Activated naive CD8-positive, alpha-beta T cell treated with anti-CD3 and anti-CD28 coated beads, Interleukin-2, amount 10 ng/mL, durations not matched to agents 7 days and 5 days (primary cell): ENCODE measurements at regions not wholly inside any gene's neighbourhood (a gene's known extent, or its start where the extent isn't known, plus 50 kb on each side); places are given as distances from the start of the nearest gene placed in this dataset.

Experiments
- ATAC-seq: fragments of 150-1000 bp; cut with Tn5 transposase; one replicate; pipeline ENCODE4 v1.10.0; 2021; ENCODE audit warnings: low read depth, moderate library complexity
- POLR2A ChIA-PET: fragments of 350-600 bp; sonication (Branson Sonifier 250); formaldehyde crosslinking; loops from one replicate; lab custom pipeline; 2021; ENCODE audit warnings: antibody characterized with exemption; lab: Charles Lee
- DNase-seq: peaks from one replicate; pipeline ENCODE4 v3.0.0; 2021
- H3K27ac Mint-ChIP-seq: one replicate; pipeline ENCODE4 v1.8.0; 2022; ENCODE audit warnings: mild to moderate bottlenecking, mixed read lengths
- H3K27me3 Mint-ChIP-seq: one replicate; pipeline ENCODE4 v1.8.0; 2022; ENCODE audit warnings: mild to moderate bottlenecking, moderate library complexity, mixed read lengths
- H3K36me3 Mint-ChIP-seq: one replicate; pipeline ENCODE4 v1.8.0; 2021; ENCODE audit warnings: mild to moderate bottlenecking, mixed read lengths
- H3K4me1 Mint-ChIP-seq: one replicate; pipeline ENCODE4 v1.8.0; 2021; ENCODE audit warnings: mixed read lengths
- H3K4me3 Mint-ChIP-seq: one replicate; pipeline ENCODE4 v1.8.0; 2022; ENCODE audit warnings: mild to moderate bottlenecking, moderate library complexity, mixed read lengths
- H3K9me3 Mint-ChIP-seq: one replicate; pipeline ENCODE4 v1.8.0; 2021; ENCODE audit warnings: mixed read lengths

DNA sequence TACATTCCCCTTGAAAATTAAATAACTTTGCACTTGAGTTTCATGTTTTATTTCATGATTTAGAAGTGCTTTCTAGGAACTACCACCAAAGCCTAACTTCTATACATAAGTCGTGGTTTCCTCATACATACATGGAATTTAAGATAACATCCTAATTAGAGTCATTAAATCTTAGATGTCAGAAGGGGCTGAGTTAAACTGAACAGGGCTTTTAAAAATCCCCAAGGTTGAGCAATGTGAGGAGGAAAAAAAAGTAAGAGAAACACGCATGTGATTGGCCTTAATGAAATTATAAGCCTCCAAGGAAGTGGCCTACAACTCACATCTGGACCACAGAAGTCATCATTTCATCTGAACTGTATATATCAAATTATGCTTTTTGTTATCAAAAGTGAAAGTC, 303.1 kb upstream of the SEMA6D start:
- POLR2A ChIA-PET, result no interaction called here

DNA sequence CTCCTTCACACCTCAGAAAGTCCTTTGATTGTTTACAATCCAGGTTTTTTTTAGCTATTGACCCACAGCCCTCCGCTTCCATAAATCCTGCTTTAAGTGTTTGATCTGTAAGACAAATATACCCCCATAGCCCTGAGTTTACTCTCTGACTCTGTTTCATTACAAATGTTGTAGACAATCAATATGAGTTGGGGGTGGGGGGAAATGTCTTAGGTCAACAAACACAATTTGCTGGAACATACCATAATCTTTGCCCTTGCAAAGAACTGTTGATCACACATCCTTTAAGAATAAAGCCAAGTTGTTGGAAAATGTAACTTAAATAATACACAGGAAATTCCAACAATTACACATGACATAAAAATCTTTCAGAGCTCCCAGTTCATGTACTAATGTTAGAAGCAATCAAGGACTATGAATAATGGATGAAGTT, 301.8 kb upstream of the SEMA6D start:
- no peak for ATAC-seq
- H3K4me3 Mint-ChIP-seq, result no peak overlapping the region
- POLR2A ChIA-PET, result no interaction called here
- no peaks in the 10 kb centered on the region for H3K36me3 Mint-ChIP-seq
- no peaks in the 10 kb centered on the region for H3K9me3 Mint-ChIP-seq
- H3K27me3 Mint-ChIP-seq, result no peaks in the 10 kb centered on the region
- no peak overlapping the region for H3K27ac Mint-ChIP-seq
- DNase-seq, result no peak
- H3K4me1 Mint-ChIP-seq, result no peaks in the 10 kb centered on the region

More for the DNA sequence above, 303.1 kb upstream of the SEMA6D start:
- H3K27ac Mint-ChIP-seq, result no peak overlapping the region
- no peaks in the 10 kb centered on the region for H3K36me3 Mint-ChIP-seq
- ATAC-seq (no peak), DNase-seq (no peak)
- H3K4me1 Mint-ChIP-seq, result no peaks in the 10 kb centered on the region
- H3K4me3 Mint-ChIP-seq, result no peak overlapping the region
- H3K9me3 Mint-ChIP-seq, result peaks cover 2% of the 10 kb centered on the region
- no peaks in the 10 kb centered on the region for H3K27me3 Mint-ChIP-seq

GRCh38 chr15:47422881-47423665, 294.2 kb upstream of the SEMA6D start:
- Mint-ChIP-seq H3K4me3 (no peak overlapping the region), H3K4me1 (no peaks in the 10 kb centered on the region), H3K36me3 (no peaks in the 10 kb centered on the region), H3K9me3 (no peaks in the 10 kb centered on the region), H3K27me3 (peaks cover 2% of the 10 kb centered on the region), H3K27ac (no peak overlapping the region)
- POLR2A ChIA-PET, result no interaction called here
- DNase-seq (no peak), ATAC-seq (no peak)

- DNase-seq, result no peak
- H3K9me3 Mint-ChIP-seq, result no peaks in the 10 kb centered on the region
- ATAC-seq, result no peak
- POLR2A ChIA-PET, result no interaction called here
- H3K27ac Mint-ChIP-seq, result no peak overlapping the region
- H3K4me3 Mint-ChIP-seq, result no peak overlapping the region
- no peaks in the 10 kb centered on the region for H3K4me1 Mint-ChIP-seq
- peaks cover 2% of the 10 kb centered on the region for H3K27me3 Mint-ChIP-seq
- no peaks in the 10 kb centered on the region for H3K36me3 Mint-ChIP-seq
Observed at GRCh38 chr15:47427463-47427862, 289.8 kb upstream of the SEMA6D start.

GRCh38 chr15:47429376-47429775, 287.9 kb upstream of the SEMA6D start:
- POLR2A ChIA-PET, result no interaction called here
- H3K4me3 Mint-ChIP-seq, result no peak overlapping the region
- H3K27ac Mint-ChIP-seq, result no peak overlapping the region
- no peak for ATAC-seq
- H3K9me3 Mint-ChIP-seq, result no peaks in the 10 kb centered on the region
- no peaks in the 10 kb centered on the region for H3K4me1 Mint-ChIP-seq
- H3K36me3 Mint-ChIP-seq, result no peaks in the 10 kb centered on the region
- H3K27me3 Mint-ChIP-seq, result peaks cover 2% of the 10 kb centered on the region
- DNase-seq, result no peak

DNA sequence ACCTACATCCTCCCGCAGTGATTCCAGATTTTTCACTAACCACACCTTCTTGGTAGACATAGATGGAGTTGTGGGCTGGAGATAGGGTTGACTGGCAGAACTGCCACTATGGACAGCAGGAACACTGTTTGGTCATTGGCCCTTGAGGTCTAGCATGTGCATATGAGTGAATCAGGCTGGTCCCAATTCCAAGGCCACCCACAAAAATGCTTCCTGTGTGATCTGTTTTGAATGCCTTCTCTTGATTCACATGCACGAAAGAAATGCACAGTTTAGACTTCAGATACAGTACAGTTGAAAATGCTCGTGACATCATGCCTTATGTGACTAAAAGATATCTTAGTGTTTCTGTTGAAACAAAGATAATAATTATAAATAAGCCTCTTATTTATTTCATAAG, 285.8 kb upstream of the SEMA6D start:
- POLR2A ChIA-PET, result no interaction called here
- ATAC-seq (no peak), DNase-seq (no peak)
- no peaks in the 10 kb centered on the region for H3K9me3 Mint-ChIP-seq
- no peak overlapping the region for H3K27ac Mint-ChIP-seq
- H3K36me3 Mint-ChIP-seq, result no peaks in the 10 kb centered on the region
- no peaks in the 10 kb centered on the region for H3K27me3 Mint-ChIP-seq
- H3K4me3 Mint-ChIP-seq, result no peak overlapping the region
- H3K4me1 Mint-ChIP-seq, result no peaks in the 10 kb centered on the region

- no peak overlapping the region for H3K27ac Mint-ChIP-seq
- H3K4me3 Mint-ChIP-seq, result no peak overlapping the region
- no peaks in the 10 kb centered on the region for H3K9me3 Mint-ChIP-seq
- DNase-seq (no peak), ATAC-seq (no peak)
- H3K27me3 Mint-ChIP-seq, result peaks cover 1% of the 10 kb centered on the region
- H3K4me1 Mint-ChIP-seq, result no peaks in the 10 kb centered on the region
- POLR2A ChIA-PET, result no interaction called here
- H3K36me3 Mint-ChIP-seq, result no peaks in the 10 kb centered on the region
Observed at GRCh38 chr15:47432826-47433225, 284.5 kb upstream of the SEMA6D start.

DNA sequence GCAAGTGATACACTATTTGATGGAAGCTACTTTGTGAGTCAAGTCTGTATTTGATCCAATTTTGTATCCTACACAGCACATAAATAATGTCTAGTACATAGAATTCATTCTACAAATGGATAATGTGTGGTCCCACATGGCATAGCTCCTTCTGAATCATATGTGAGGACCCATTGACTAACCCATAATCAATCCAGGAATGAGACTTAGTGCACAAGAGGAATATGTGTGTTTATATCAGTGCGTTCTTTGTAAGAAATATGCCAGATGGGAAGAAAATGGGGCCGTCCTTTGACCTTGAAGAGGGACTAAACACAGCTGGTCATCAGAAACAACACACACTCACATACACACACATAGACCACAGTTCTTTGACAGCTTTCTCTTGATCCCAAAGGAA, 282.7 kb upstream of the SEMA6D start:
- POLR2A ChIA-PET, result no interaction called here
- no peak for ATAC-seq
- H3K9me3 Mint-ChIP-seq, result peaks cover 1% of the 10 kb centered on the region

DNA sequence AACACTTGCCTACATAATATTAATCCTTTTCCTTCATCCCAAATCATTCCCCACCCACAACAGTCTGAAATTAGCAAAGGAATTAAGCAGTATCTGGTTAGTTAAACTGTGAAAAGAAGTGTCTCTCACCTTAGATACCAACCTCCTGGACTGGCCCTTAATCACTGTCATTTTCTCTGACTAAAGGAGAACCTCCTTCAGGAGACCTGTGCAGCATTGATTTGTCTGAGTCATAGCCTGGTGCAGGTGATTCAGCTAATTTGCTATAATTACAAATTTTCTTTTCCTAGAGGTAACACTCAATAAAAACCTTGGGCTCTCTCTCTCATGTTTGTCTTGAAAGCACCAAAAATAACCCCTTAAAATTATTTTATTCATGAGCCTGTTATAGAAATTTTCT, 279.8 kb upstream of the SEMA6D start:
- Mint-ChIP-seq H3K27me3 (peaks cover 1% of the 10 kb centered on the region), H3K36me3 (no peaks in the 10 kb centered on the region), H3K27ac (no peak overlapping the region), H3K4me1 (no peaks in the 10 kb centered on the region), H3K9me3 (peaks cover 1% of the 10 kb centered on the region), H3K4me3 (no peak overlapping the region)
- ATAC-seq (no peak), DNase-seq (no peak)
- POLR2A ChIA-PET, result no interaction called here

More for the DNA sequence above, 282.7 kb upstream of the SEMA6D start:
- no peak overlapping the region for H3K27ac Mint-ChIP-seq
- no peaks in the 10 kb centered on the region for H3K4me1 Mint-ChIP-seq
- DNase-seq, result no peak
- H3K36me3 Mint-ChIP-seq, result no peaks in the 10 kb centered on the region
- no peak overlapping the region for H3K4me3 Mint-ChIP-seq
- peaks cover 1% of the 10 kb centered on the region for H3K27me3 Mint-ChIP-seq

GRCh38 chr15:47439146-47440111, 277.9 kb upstream of the SEMA6D start:
- Mint-ChIP-seq H3K36me3 (no peaks in the 10 kb centered on the region), H3K27me3 (peaks cover 1% of the 10 kb centered on the region), H3K27ac (no peak overlapping the region), H3K4me1 (no peaks in the 10 kb centered on the region), H3K9me3 (peaks cover 1% of the 10 kb centered on the region), H3K4me3 (no peak overlapping the region)
- DNase-seq (no peak), ATAC-seq (no peak)
- POLR2A ChIA-PET, result no interaction called here

DNA sequence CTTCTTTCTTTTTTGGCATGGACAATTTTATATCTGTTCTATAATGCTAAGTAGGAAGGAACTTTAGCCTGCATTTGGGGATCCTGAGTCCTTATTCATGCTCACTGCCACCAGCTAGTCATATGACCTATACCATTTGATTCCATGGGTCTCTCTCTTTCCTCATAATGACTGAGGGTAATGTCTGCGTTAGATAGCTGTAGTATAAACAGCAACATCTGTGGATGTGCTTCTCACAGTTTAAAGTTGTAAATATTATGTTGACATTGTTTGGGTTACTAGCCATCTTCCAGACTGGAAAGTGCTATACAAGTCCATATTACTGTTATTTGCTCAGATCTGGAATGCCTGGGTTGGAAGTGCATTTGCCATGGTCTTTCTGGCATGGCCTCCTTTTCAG, 274.9 kb upstream of the SEMA6D start:
- Mint-ChIP-seq H3K27ac (no peak overlapping the region), H3K9me3 (peaks cover 1% of the 10 kb centered on the region), H3K4me3 (no peak overlapping the region), H3K27me3 (peaks cover 1% of the 10 kb centered on the region), H3K4me1 (no peaks in the 10 kb centered on the region), H3K36me3 (no peaks in the 10 kb centered on the region)
- POLR2A ChIA-PET, result no interaction called here
- no peak for ATAC-seq
- DNase-seq, result no peak

- ATAC-seq (no peak), DNase-seq (no peak)
- Mint-ChIP-seq H3K27ac (no peak overlapping the region), H3K36me3 (no peaks in the 10 kb centered on the region), H3K4me3 (no peak overlapping the region), H3K9me3 (peaks cover 1% of the 10 kb centered on the region), H3K27me3 (no peaks in the 10 kb centered on the region), H3K4me1 (no peaks in the 10 kb centered on the region)
- POLR2A ChIA-PET, result no interaction called here
Observed at GRCh38 chr15:47443839-47444238, 273.5 kb upstream of the SEMA6D start.

GRCh38 chr15:47445723-47446392, 271.4 kb upstream of the SEMA6D start:
- no peaks in the 10 kb centered on the region for H3K27me3 Mint-ChIP-seq
- no peaks in the 10 kb centered on the region for H3K36me3 Mint-ChIP-seq
- ATAC-seq (no peak), DNase-seq (no peak)
- H3K9me3 Mint-ChIP-seq, result no peaks in the 10 kb centered on the region
- no peaks in the 10 kb centered on the region for H3K4me1 Mint-ChIP-seq
- POLR2A ChIA-PET, result no interaction called here
- no peak overlapping the region for H3K27ac Mint-ChIP-seq
- H3K4me3 Mint-ChIP-seq, result no peak overlapping the region
